Body of pancreas (tissue), 4 donors: ENCODE measurements at regions not wholly inside any gene's neighbourhood (a gene's known extent, or its start where the extent isn't known, plus 50 kb on each side); places are given as distances from the start of the nearest gene placed in this dataset.

Source experiments
- ATAC-seq: fragments of 150-250 bp; one replicate; pipeline ENCODE4 v1.9.1; 2016
- DNase-seq, 4 donors: peaks; one replicate each; pipeline ENCODE4 v3.0.0-alpha.2; 2019
- H3K27ac ChIP-seq, 4 donors: fragments of 200-600 bp; sonication (generic); 1 replicate in 3 of 4; 2 replicates in 1 of 4; pipeline versions ENCODE4 v1.5.1 to v1.6.1; 2016 to 2019; ENCODE audit warnings: mild to moderate bottlenecking in 1 of 4, mixed read lengths in 1 of 4, moderate library complexity in 1 of 4
- H3K27me3 ChIP-seq, 2 donors: fragments of 200-600 bp; sonication (generic); one replicate each; pipeline ENCODE4 v1.6.0; 2016; ENCODE audit warnings: mild to moderate bottlenecking in 1 of 2
- H3K36me3 ChIP-seq, 2 donors: fragments of 200-600 bp; sonication (generic); replicated peaks in 1 of 2; 2 replicates each; pipeline ENCODE4 v1.5.1; 2016; ENCODE audit warnings: low read depth in 2 of 2; ENCODE audit not compliant: insufficient read depth in 1 of 2
- H3K4me1 ChIP-seq: fragments of 200-600 bp; sonication (generic); one replicate; pipeline ENCODE4 v1.6.0; 2016
- H3K4me3 ChIP-seq, 2 donors: fragments of 200-600 bp; sonication (generic); 1 replicate in 1 of 2; 2 replicates in 1 of 2; pipeline ENCODE4 v1.5.1; 2016 to 2019
- H3K9me3 ChIP-seq, 3 donors: fragments of 200-600 bp; sonication (generic); 1 replicate in 2 of 3; 2 replicates in 1 of 3; pipeline ENCODE4 v1.5.1; 2016
- CTCF ChIP-seq, 7 experiments: fragments of 450-650 bp in 4 of 7; fragments of 200-600 bp in 3 of 7; sonication (generic) in 3 of 7; IDR thresholded peaks; one replicate each; pipeline ENCODE4 v1.5.1; 2016 to 2019; ENCODE audit warnings: antibody characterized with exemption in 7 of 7
- POLR2A ChIP-seq, 3 donors: fragments of 450-650 bp; IDR thresholded peaks; one replicate each; pipeline ENCODE4 v1.6.1; 2016; ENCODE audit warnings: antibody characterized with exemption in 3 of 3, mild to moderate bottlenecking in 2 of 3
- WGBS, 2 donors: methylation state at CpG; one replicate each; pipeline ENCODE4 v1.1.5; 2017; 5-methylcytosine and 5-hydroxymethylcytosine counted together
- intact Hi-C: fragments of 100-400 bp; cut with DNase I; formaldehyde crosslinking; loops from one replicate; pipeline ENCODE4 v1.15.1; 2023

- Histone ChIP-seq H3K4me1 (peaks cover 7% of the 10 kb centered on the region), H3K9me3 (no peaks in the 10 kb centered on the region), H3K36me3 (no peaks in the 10 kb centered on the region), H3K27ac (peak overlapping the region in 1 of 4 donors; percentile 3), H3K27me3 (no peaks in the 10 kb centered on the region), H3K4me3 (no peak overlapping the region)
- TF ChIP-seq POLR2A (IDR thresholded peaks at IDR 0.05): no peak
- TF ChIP-seq CTCF (IDR thresholded peaks at IDR 0.05): no peak
- ATAC-seq (peak; percentile 69), DNase-seq (no peak)
- intact Hi-C loops: no loop called here
- WGBS, 2 donors: 52 to 58% methylated on average over 6 of the region's 6 CpGs
These were observed 67.3 kb upstream of the DHRSX start for GRCh38 chrX:2568125-2568524.

GRCh38 chrX:2566055-2566454 is 65.3 kb upstream of the DHRSX start:
- no peaks in the 10 kb centered on the region for H3K27me3 ChIP-seq
- no peak overlapping the region for H3K27ac ChIP-seq
- H3K4me3 ChIP-seq: no peak overlapping the region
- no peaks in the 10 kb centered on the region for H3K9me3 ChIP-seq
- no peak for DNase-seq
- 85 to 88% methylated on average over 8 of the region's 8 CpGs for WGBS, 2 donors
- H3K4me1 ChIP-seq: peaks cover 7% of the 10 kb centered on the region
- intact Hi-C loops: no loop called here
- H3K36me3 ChIP-seq: no peaks in the 10 kb centered on the region
- TF ChIP-seq CTCF (IDR thresholded peaks at IDR 0.05) (no peak), POLR2A (IDR thresholded peaks at IDR 0.05) (no peak)
- ATAC-seq: no peak

- H3K27ac ChIP-seq: no peak overlapping the region
- H3K9me3 ChIP-seq: no peaks in the 10 kb centered on the region
- no peak overlapping the region for H3K4me3 ChIP-seq
- ATAC-seq (no peak), DNase-seq (no peak)
- 72 to 93% methylated on average over 7 of the region's 7 CpGs for WGBS, 2 donors
- H3K27me3 ChIP-seq: no peaks in the 10 kb centered on the region
- no peaks in the 10 kb centered on the region for H3K4me1 ChIP-seq
- no peaks in the 10 kb centered on the region for H3K36me3 ChIP-seq
- TF ChIP-seq CTCF (IDR thresholded peaks at IDR 0.05) (no peak), POLR2A (IDR thresholded peaks at IDR 0.05) (no peak)
- intact Hi-C loops: no loop called here
These were observed 60.7 kb upstream of the DHRSX start for GRCh38 chrX:2561456-2561855.

- ATAC-seq (no peak), DNase-seq (no peak)
- WGBS, 2 donors: 49 to 51% methylated on average over 3 of the region's 3 CpGs
These were observed 58.3 kb upstream of the DHRSX start for GRCh38 chrX:2559124-2559523.

More at GRCh38 chrX:2559124-2559523, 58.3 kb upstream of the DHRSX start:
- Histone ChIP-seq H3K4me1 (no peaks in the 10 kb centered on the region), H3K4me3 (no peak overlapping the region), H3K36me3 (no peaks in the 10 kb centered on the region), H3K27ac (no peak overlapping the region), H3K9me3 (no peaks in the 10 kb centered on the region), H3K27me3 (no peaks in the 10 kb centered on the region)
- TF ChIP-seq CTCF (IDR thresholded peaks at IDR 0.05): no peak
- intact Hi-C loops: no loop called here
